Trophoblast cell (in vitro differentiated cells and primary cell): ENCODE measurements at regions not wholly inside any gene's neighbourhood (a gene's known extent, or its start where the extent isn't known, plus 50 kb on each side); places are given as distances from the start of the nearest gene placed in this dataset.
A peak's percentile ranks its signal among the peaks of the same experiment; 100 is the strongest.

Source experiments
- DNase-seq, 2 donors: peaks; one replicate each; pipeline ENCODE4 v3.0.0-alpha.2; 2016
- H2AFZ ChIP-seq: 2 replicates; pipeline ENCODE4 v1.6.1; 2013; ENCODE audit warnings: low read length, moderate library complexity, mild to moderate bottlenecking; ENCODE audit not compliant: insufficient read depth, poor library complexity
- H2AK5ac ChIP-seq: 2 replicates; pipeline ENCODE4 v1.6.1; 2013; ENCODE audit warnings: mild to moderate bottlenecking, low read length
- H2BK120ac ChIP-seq: 2 replicates; pipeline ENCODE4 v1.6.1; 2013; ENCODE audit warnings: low read length, mild to moderate bottlenecking, moderate library complexity; ENCODE audit not compliant: insufficient read depth, poor library complexity
- H2BK12ac ChIP-seq: 2 replicates; pipeline ENCODE4 v1.6.1; 2013; ENCODE audit warnings: mild to moderate bottlenecking, low read length, moderate library complexity
- H2BK5ac ChIP-seq: 2 replicates; pipeline ENCODE4 v1.6.1; 2013; ENCODE audit warnings: low read length, low read depth, moderate library complexity, mild to moderate bottlenecking; ENCODE audit not compliant: poor library complexity
- H3K14ac ChIP-seq: 2 replicates; pipeline ENCODE4 v1.6.1; 2013; ENCODE audit warnings: mild to moderate bottlenecking, low read length
- H3K18ac ChIP-seq: 2 replicates; pipeline ENCODE4 v1.6.1; 2013; ENCODE audit warnings: mild to moderate bottlenecking, low read length
- H3K23ac ChIP-seq: 2 replicates; pipeline ENCODE4 v1.6.1; 2013; ENCODE audit warnings: low read length
- H3K27ac ChIP-seq: 2 replicates; pipeline ENCODE4 v1.5.1; 2013; ENCODE audit warnings: low read depth, mild to moderate bottlenecking, inconsistent platforms, low read length, moderate library complexity
- H3K27me3 ChIP-seq: 2 replicates; pipeline ENCODE4 v1.6.1; 2013; ENCODE audit warnings: inconsistent platforms, mild to moderate bottlenecking, low read length, moderate library complexity; ENCODE audit not compliant: insufficient read depth
- H3K36me3 ChIP-seq, 2 experiments: 1 replicate in 1 of 2; 2 replicates in 1 of 2; pipeline ENCODE4 v1.6.1; 2013; ENCODE audit warnings: low read length in 2 of 2, mild to moderate bottlenecking in 2 of 2, moderate library complexity in 1 of 2; ENCODE audit not compliant: insufficient read depth in 2 of 2, control insufficient read depth in 1 of 2
- H3K4ac ChIP-seq: 2 replicates; pipeline ENCODE4 v1.6.1; 2013; ENCODE audit warnings: low read depth, mild to moderate bottlenecking, low read length, moderate library complexity
- H3K4me1 ChIP-seq, 2 experiments: 1 replicate in 1 of 2; 2 replicates in 1 of 2; pipeline ENCODE4 v1.6.1; 2013; ENCODE audit warnings: low read length in 2 of 2, mild to moderate bottlenecking in 2 of 2, moderate library complexity in 1 of 2; ENCODE audit not compliant: insufficient read depth in 2 of 2, control insufficient read depth in 1 of 2
- H3K4me2 ChIP-seq: 2 replicates; pipeline ENCODE4 v1.6.1; 2013; ENCODE audit warnings: inconsistent platforms, mild to moderate bottlenecking, low read length, moderate library complexity
- H3K4me3 ChIP-seq: 2 replicates; pipeline ENCODE4 v1.5.1; 2013; ENCODE audit warnings: mild to moderate bottlenecking, low read depth, low read length, inconsistent platforms
- H3K79me1 ChIP-seq: one replicate; pipeline ENCODE4 v1.6.1; 2013; ENCODE audit warnings: low read length
- H3K79me2 ChIP-seq: 2 replicates; pipeline ENCODE4 v1.6.1; 2013; ENCODE audit warnings: low read length, mild to moderate bottlenecking; ENCODE audit not compliant: control insufficient read depth, insufficient read depth, poor library complexity
- H3K9ac ChIP-seq: 2 replicates; pipeline ENCODE4 v1.6.1; 2013; ENCODE audit warnings: mild to moderate bottlenecking, low read length
- H3K9me3 ChIP-seq: 2 replicates; pipeline ENCODE4 v1.6.1; 2013; ENCODE audit warnings: low read depth, mild to moderate bottlenecking, control low read depth, inconsistent platforms, low read length; ENCODE audit not compliant: insufficient read depth
- H4K12ac ChIP-seq: 2 replicates; pipeline ENCODE4 v1.6.1; 2013; ENCODE audit warnings: low read depth, mild to moderate bottlenecking, low read length, moderate library complexity
- H4K8ac ChIP-seq: 2 replicates; pipeline ENCODE4 v1.6.1; 2013; ENCODE audit warnings: low read depth, mild to moderate bottlenecking, low read length, moderate library complexity
- H4K91ac ChIP-seq: one replicate; pipeline ENCODE4 v1.6.1; 2013; ENCODE audit warnings: low read depth, mild to moderate bottlenecking, low read length, moderate library complexity
- whole genome bisulfite sequencing: extraction: QIAGEN DNeasy Blood & Tissue Kit; methylation state at CpG from one replicate; pipeline ENCODE4 v1.1.7; 2013; ENCODE audit warnings: missing lambda C conversion rate; ENCODE audit not compliant: insufficient read length, insufficient coverage; ENCODE audit errors: extremely low coverage; 5-methylcytosine and 5-hydroxymethylcytosine counted together

- no peak overlapping the region for H3K9ac ChIP-seq
- H3K4me2 ChIP-seq, result no peak overlapping the region
- no peak overlapping the region for H3K23ac ChIP-seq
- H2BK12ac ChIP-seq, result no peak overlapping the region
- no peak overlapping the region for H3K27ac ChIP-seq
- H3K79me1 ChIP-seq, result peaks cover 16% of the 10 kb centered on the region
- no peak overlapping the region for H4K12ac ChIP-seq
- no peak overlapping the region for H2AFZ ChIP-seq
- H3K4ac ChIP-seq, result no peak overlapping the region
- H4K91ac ChIP-seq, result no peak overlapping the region
- H3K36me3 ChIP-seq, result no peaks in the 10 kb centered on the region
- no peak overlapping the region for H2BK5ac ChIP-seq
- H4K8ac ChIP-seq, result no peak overlapping the region
- no peaks in the 10 kb centered on the region for H3K79me2 ChIP-seq
- no peak for DNase-seq
- H3K18ac ChIP-seq, result no peak overlapping the region
- H3K4me3 ChIP-seq, result no peak overlapping the region
- H3K27me3 ChIP-seq, result no peaks in the 10 kb centered on the region
- H2BK120ac ChIP-seq, result no peak overlapping the region
- WGBS, result no CpG with 5 or more reads among the region's 4 CpGs
- no peak overlapping the region for H2AK5ac ChIP-seq
- no peak overlapping the region for H3K14ac ChIP-seq
- H3K9me3 ChIP-seq, result no peaks in the 10 kb centered on the region
- peaks cover 7 to 21% of the 10 kb centered on the region in 2 experiments for H3K4me1 ChIP-seq
These were observed 155.6 kb upstream of the DPH6 start for GRCh38 chr15:35701402-35702046.

- Histone ChIP-seq H3K79me1 (peaks cover 17% of the 10 kb centered on the region), H2AFZ (no peak overlapping the region), H3K18ac (no peak overlapping the region), H4K91ac (peak overlapping the region; percentile 80), H3K14ac (peak overlapping the region; percentile 60), H3K27ac (no peak overlapping the region), H2BK5ac (peak overlapping the region; percentile 79), H4K12ac (no peak overlapping the region), H2AK5ac (no peak overlapping the region), H3K4ac (no peak overlapping the region), H3K4me3 (no peak overlapping the region), H3K4me2 (no peak overlapping the region), H4K8ac (peak overlapping the region; percentile 38), H3K36me3 (no peaks in the 10 kb centered on the region), H2BK12ac (peak overlapping the region; percentile 89), H3K79me2 (no peaks in the 10 kb centered on the region), H3K9ac (no peak overlapping the region), H3K4me1 (peaks cover 5 to 18% of the 10 kb centered on the region in 2 experiments), H3K27me3 (no peaks in the 10 kb centered on the region), H3K9me3 (no peaks in the 10 kb centered on the region), H2BK120ac (peak overlapping the region; percentile 60), H3K23ac (no peak overlapping the region)
- DNase-seq, result no peak
- no CpG with 5 or more reads among the region's 3 CpGs for WGBS
These were observed 157.1 kb upstream of the DPH6 start for GRCh38 chr15:35702946-35703495.

DNA sequence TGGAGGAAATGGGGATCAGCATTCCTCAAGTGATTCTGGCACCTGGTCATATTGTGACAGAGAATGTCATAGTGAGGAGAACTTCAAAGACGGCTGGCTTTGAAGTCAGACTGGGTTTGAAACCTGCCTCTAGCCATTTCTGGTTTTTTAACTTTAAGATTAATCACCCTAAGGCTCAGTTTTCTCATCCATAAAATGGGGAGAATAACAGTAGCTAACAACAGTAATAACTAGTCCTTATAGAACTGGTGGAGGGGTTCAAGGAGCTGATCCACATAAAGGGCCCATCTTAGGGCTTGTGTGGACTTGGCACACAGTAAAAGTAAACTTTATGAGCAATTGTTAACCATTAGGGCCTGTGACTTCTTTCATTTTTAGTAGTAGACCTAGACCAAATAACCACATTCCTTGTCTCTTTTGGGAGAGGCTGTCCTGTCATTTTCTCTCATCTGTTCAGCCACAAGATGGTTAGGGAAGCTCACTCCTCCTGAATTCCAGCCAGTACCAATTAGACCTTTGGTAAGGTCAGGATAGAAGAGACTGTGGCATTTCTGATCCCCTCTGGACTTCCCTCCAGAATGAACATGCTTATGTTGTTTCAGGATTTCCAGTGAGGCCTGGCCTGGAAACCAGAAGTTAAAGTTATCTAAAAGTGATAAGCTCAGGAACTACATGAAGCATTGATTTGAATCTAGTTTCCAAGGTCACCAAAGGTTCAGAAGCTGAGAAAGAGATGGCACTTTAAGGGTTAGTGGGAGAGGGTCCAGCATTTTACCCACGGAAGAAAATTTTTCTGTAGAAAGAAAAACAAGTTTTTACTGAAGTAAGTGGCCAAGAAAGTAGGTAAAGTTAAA lies 159.3 kb upstream of the DPH6 start:
- Histone ChIP-seq H2BK5ac (peak overlapping the region; percentile 73), H2BK12ac (peak overlapping the region; percentile 59), H4K12ac (no peak overlapping the region), H3K27ac (peak overlapping the region; percentile 80), H3K4me1 (peaks cover 5 to 13% of the 10 kb centered on the region in 2 experiments), H2AFZ (no peak overlapping the region), H3K9ac (no peak overlapping the region), H3K18ac (no peak overlapping the region), H2BK120ac (no peak overlapping the region), H3K36me3 (no peaks in the 10 kb centered on the region), H4K8ac (no peak overlapping the region), H3K79me2 (no peaks in the 10 kb centered on the region), H2AK5ac (no peak overlapping the region), H3K27me3 (no peaks in the 10 kb centered on the region), H3K4ac (no peak overlapping the region), H3K4me2 (no peak overlapping the region), H3K14ac (no peak overlapping the region), H4K91ac (no peak overlapping the region), H3K9me3 (no peaks in the 10 kb centered on the region), H3K4me3 (no peak overlapping the region), H3K23ac (no peak overlapping the region), H3K79me1 (peaks cover 11% of the 10 kb centered on the region)
- DNase-seq, result no peak
- no CpG with 5 or more reads among the region's 2 CpGs for WGBS

GRCh38 chr15:35705884-35706585 lies 160.1 kb upstream of the DPH6 start:
- peak in 1 of 2 donors; percentile 22 for DNase-seq
- WGBS, result no CpG with 5 or more reads among the region's 4 CpGs
- no peak overlapping the region for H4K12ac ChIP-seq
- no peak overlapping the region for H3K18ac ChIP-seq
- H3K14ac ChIP-seq, result no peak overlapping the region
- H3K9ac ChIP-seq, result no peak overlapping the region
- H2AK5ac ChIP-seq, result no peak overlapping the region
- H2BK120ac ChIP-seq, result peak overlapping the region; percentile 46
- H3K4me2 ChIP-seq, result no peak overlapping the region
- H3K4ac ChIP-seq, result no peak overlapping the region
- H3K4me1 ChIP-seq, result peaks cover 5 to 11% of the 10 kb centered on the region in 2 experiments
- H2BK12ac ChIP-seq, result no peak overlapping the region
- no peak overlapping the region for H2BK5ac ChIP-seq
- no peak overlapping the region for H4K91ac ChIP-seq
- H3K27ac ChIP-seq, result peak overlapping the region; percentile 80
- H3K36me3 ChIP-seq, result no peaks in the 10 kb centered on the region
- H3K9me3 ChIP-seq, result no peaks in the 10 kb centered on the region
- no peaks in the 10 kb centered on the region for H3K79me2 ChIP-seq
- H3K79me1 ChIP-seq, result peaks cover 11% of the 10 kb centered on the region
- H3K4me3 ChIP-seq, result no peak overlapping the region
- H3K23ac ChIP-seq, result no peak overlapping the region
- H4K8ac ChIP-seq, result no peak overlapping the region
- H2AFZ ChIP-seq, result no peak overlapping the region
- H3K27me3 ChIP-seq, result no peaks in the 10 kb centered on the region
